Left renal pelvis (tissue), 4 donors: ENCODE measurements at regions not wholly inside any gene's neighbourhood (a gene's known extent, or its start where the extent isn't known, plus 50 kb on each side); places are given as distances from the start of the nearest gene placed in this dataset.

Source experiments
- DNase-seq, 4 donors: peaks; one replicate each; pipeline ENCODE4 v3.0.0-alpha.2; 2013; ENCODE audit warnings: low read depth in 4 of 4, low spot score in 3 of 4

- DNase-seq, result no peak
Measured at GRCh38 chr6:50214937-50215336, 165.2 kb upstream of the DEFB112 start.

DNA sequence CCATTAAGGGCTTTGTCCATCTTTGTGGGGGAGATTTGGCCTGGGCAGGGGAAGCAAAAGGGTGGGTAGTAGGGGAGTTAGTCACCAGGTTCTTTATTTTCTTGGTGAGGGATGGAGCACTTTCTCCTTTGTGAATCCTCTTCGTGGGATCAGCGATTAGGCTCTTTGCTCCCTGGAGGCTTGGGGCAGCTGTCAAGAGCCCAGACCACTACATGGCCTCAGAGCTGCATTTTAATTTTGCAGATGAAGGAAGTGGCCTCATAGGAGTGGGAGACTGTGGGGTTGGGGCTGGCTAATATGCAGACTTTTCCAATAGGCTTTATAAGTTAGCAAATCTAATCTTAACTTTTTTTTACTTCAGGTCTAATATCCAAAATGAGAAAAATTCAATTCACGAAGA lies 168.1 kb upstream of the DEFB112 start:
- no peak for DNase-seq

DNA sequence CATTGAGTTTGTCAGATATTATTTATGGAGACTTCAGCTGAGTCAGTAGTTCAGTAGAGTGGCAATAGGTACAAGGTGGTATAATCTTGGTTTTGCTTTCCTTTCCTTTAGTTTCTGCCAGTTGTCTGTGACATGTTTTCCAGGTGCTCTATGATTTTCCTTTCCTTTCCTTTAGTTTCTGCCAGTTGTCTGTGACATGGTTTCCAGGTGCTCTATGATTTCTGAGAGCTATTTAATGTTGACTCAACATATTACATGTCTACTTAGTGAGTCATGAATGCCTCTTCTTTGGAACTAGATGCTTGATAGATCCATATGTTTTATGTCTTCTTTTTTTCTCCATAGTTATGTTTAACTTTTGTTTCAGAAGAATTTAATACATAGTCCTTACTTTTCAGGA lies 186.4 kb upstream of the DEFB112 start:
- DNase-seq, result no peak

DNA sequence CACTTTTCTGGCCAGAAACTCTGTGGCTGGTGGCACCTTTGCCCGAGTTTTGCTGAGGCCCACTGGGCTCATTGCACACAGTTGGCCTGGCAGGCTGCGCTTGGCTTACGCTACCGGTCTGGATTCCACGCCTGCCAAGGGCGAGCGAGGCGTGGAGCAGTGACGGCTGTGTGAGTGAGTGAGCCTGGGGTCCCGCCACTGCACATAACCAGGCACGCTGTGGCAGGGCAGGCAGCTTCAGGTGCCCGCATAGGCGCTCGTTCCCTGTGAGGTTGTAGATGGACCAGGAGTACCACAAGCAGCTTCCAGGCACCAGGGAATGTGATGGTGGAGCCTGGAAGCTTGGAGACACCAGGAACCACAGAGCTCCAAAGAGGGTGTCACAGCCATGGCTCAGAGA lies 190.1 kb upstream of the DEFB112 start:
- no peak for DNase-seq

DNA sequence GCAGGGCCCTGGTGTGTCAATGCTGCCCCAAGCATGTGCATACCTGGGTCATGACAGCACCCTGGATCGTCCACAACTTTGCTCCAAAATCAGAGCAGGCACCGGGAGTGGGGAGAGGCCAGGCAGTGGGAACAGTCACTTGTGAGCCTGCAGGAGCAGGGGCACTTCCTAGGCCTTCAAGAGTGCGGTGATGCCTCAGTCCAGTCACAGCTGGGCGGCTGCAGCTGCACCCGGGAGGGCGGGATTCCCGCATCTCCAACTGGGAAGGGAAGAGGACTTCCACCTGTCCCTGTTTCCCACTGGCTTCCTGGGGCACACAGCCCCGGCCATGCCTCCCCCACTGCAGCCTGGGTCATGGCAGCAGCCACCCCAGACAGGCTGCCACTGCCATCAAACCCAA lies 191.3 kb upstream of the DEFB112 start:
- no peak for DNase-seq

GRCh38 chr6:50249493-50249892 lies 199.8 kb upstream of the DEFB112 start:
- no peak for DNase-seq

GRCh38 chr6:50257322-50257721 lies 207.6 kb upstream of the DEFB112 start:
- DNase-seq, result no peak

DNA sequence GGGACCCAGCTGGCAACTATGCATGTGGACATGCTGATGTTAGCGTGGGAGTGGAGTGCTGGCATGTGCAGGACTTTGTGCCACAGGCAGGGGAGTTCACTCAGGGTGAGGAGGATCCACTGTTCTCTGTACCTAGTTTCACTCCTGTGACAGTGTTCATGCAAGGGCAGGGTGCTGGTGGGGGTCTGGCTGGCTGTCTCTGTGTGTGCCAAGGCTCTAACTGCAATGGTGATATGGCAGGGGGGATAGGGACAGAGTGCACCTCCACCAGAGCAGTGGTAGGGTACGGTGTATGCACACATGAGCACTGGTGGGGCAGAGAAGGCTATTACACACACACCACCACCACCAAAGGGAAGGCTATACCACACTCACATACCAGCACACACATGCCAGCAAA lies 210.2 kb upstream of the DEFB112 start:
- no peak for DNase-seq

GRCh38 chr6:50264995-50265571 lies 215.4 kb upstream of the DEFB112 start:
- DNase-seq, result no peak

GRCh38 chr6:50270415-50270814 lies 220.7 kb upstream of the DEFB112 start:
- DNase-seq, result no peak

GRCh38 chr6:50271266-50271665 lies 221.5 kb upstream of the DEFB112 start:
- no peak for DNase-seq

DNA sequence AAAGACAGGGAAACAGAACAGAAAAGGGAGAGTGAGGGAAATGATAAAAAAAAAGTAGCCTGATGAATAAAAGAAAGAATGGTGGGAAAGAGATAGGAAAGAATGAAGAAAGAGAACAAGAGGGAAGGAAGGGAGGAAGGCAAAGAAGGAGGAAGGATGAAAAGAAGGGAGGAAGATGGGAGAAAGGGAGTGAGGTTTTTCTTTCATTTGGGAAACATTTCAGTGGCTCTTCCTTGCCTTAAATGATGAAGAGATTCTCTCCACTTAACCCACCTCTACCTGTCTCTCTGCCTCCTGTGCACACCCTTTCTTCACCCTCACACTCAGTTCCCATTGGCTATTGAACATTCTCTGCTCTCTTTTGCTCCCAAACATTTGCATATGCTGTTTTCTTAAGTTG lies 222.1 kb upstream of the DEFB112 start:
- DNase-seq, result no peak

- DNase-seq, result no peak
Measured at GRCh38 chr6:50272611-50273010, 222.9 kb upstream of the DEFB112 start.

- no peak for DNase-seq
Measured at GRCh38 chr6:50276771-50277261, 227.1 kb upstream of the DEFB112 start.

- DNase-seq, result no peak
Measured at GRCh38 chr6:50277774-50278173, 228.0 kb upstream of the DEFB112 start.

DNA sequence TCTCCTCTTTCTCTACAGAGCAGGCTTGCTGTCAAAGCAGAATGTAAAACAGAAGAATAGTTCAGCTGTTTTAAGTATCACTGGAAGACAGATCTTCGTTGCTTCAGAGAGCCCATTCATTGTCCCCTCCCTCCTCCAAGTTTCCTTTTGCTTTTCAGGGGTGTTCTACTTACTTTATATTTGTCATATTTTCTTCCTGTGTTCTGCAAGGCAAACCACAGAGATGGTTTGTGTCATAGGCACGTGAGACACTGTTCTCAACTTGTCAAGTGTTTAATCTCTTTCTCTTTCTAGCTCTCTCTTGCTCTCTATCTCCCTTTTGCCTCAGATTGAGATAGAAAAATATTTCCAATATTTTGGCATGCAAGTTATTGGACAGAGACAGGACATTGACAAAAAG lies 228.9 kb upstream of the DEFB112 start:
- DNase-seq, result no peak

DNA sequence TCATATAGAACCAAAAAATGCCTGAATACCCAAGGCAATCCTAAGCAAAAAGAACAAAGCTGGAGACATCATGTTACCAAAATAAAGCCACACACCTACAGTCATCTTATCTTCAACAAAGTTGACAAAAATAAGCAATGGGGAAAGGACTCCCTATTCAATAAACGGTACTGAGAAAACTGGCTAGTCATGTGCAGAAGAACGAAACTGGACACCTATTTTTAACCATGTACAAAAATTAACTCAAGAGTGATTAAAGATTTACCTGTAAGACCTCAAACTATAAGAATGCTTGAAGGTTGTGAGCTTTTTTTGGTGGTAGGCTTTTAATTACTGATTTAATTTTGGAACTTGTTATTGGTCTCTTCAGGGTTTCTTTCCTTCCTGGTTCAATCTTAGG lies 236.0 kb upstream of the DEFB112 start:
- no peak for DNase-seq

GRCh38 chr6:50288241-50288640 lies 238.5 kb upstream of the DEFB112 start:
- no peak for DNase-seq

GRCh38 chr6:50288881-50289280 lies 239.2 kb upstream of the DEFB112 start:
- no peak for DNase-seq

GRCh38 chr6:50289366-50289765 lies 239.6 kb upstream of the DEFB112 start:
- DNase-seq, result no peak

DNA sequence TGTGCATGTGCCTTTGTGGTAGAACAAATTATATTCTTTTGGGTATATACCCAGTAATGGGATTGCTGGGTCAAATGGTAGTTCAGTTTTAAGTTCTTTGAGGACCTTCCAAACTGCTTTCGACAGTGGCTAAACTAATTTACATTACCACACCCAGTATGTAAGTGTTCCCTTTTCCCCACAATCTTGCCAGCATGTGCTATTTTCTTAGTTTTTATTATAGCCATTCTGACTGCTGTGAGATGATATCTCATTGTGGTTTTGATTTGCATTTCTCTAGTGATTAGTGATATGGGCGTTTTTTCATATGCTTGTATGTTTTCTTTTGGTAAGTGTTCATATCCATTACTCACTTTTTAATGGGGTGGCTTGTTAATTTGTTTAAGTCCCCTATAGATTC lies 251.6 kb upstream of the DEFB112 start:
- no peak for DNase-seq

DNA sequence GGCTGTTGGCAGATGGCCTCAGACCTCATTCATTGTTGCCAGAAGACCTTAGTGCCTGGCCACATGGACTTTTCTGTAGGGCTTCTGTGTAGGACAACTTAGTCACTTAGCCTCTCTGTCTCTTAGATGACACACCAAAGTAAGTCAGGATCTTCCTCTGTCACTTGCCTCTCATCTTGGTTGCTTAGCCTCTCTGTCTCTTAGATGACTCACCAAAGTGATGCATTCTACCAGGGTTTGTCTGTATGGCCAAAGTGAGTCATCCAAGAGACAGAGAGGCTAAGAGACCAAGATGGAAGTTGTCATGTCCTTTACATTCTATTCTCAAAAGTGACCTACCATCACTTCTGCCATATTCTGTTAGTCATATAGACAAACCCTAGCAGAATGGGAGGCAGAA lies 255.9 kb upstream of the DEFB112 start:
- no peak for DNase-seq

- no peak for DNase-seq
Measured at GRCh38 chr6:50318536-50318935, 268.8 kb upstream of the DEFB112 start.
